ENCODE measurements at regions not wholly inside any gene's neighbourhood (a gene's known extent, or its start where the extent isn't known, plus 50 kb on each side); places are given as distances from the start of the nearest gene placed in this dataset.

GRCh38 chr11:81634483-81634882 is 1099.2 kb downstream of the FAM181B start:
- no peak overlapping the region for H4K8ac ChIP-seq (ENCODE audit: low read length)
- H2AFZ ChIP-seq (ENCODE audit: low read depth, low read length): no peak overlapping the region
- H2AK5ac ChIP-seq (ENCODE audit: low read length, severe bottlenecking): no peak overlapping the region
- no peaks in the 10 kb centered on the region for H3K27me3 ChIP-seq (ENCODE audit: control insufficient read depth in 1 of 2, insufficient read depth in 1 of 2, low read length in 2 of 2)
- H3K9me3 ChIP-seq (ENCODE audit: control insufficient read depth, low read length): peaks cover 4% of the 10 kb centered on the region
- H2BK120ac ChIP-seq (ENCODE audit: low read depth, low read length): no peak overlapping the region
- H3K9ac ChIP-seq (ENCODE audit: low read length): no peak overlapping the region
- H3K4me1 ChIP-seq (ENCODE audit: control insufficient read depth, insufficient read depth, low read depth, low read length): no peaks in the 10 kb centered on the region
- H3K14ac ChIP-seq (ENCODE audit: low read length in 2 of 2): no peak overlapping the region
- no peak for DNase-seq
- H3K4me3 ChIP-seq (ENCODE audit: insufficient read depth in 1 of 2, low read depth in 1 of 2, low read length in 2 of 2): no peak overlapping the region
- no peak overlapping the region for H2BK15ac ChIP-seq (ENCODE audit: low read depth, poor library complexity, severe bottlenecking)
- no peak overlapping the region for H3K18ac ChIP-seq (ENCODE audit: low read depth in 1 of 2, low read length in 2 of 2)
- no peak overlapping the region for H4K91ac ChIP-seq (ENCODE audit: low read length)
- H3K4me2 ChIP-seq (ENCODE audit: low read length, poor library complexity, severe bottlenecking): no peak overlapping the region
- H3K4ac ChIP-seq (ENCODE audit: low read depth in 1 of 2, low read length in 2 of 2): no peak overlapping the region
- H3K36me3 ChIP-seq (ENCODE audit: control insufficient read depth in 1 of 2, insufficient read depth in 2 of 2, low read depth in 1 of 2, low read length in 2 of 2): no peaks in the 10 kb centered on the region
- H2BK12ac ChIP-seq (ENCODE audit: low read length in 2 of 2): no peak overlapping the region
- no peaks in the 10 kb centered on the region for H3K79me1 ChIP-seq (replicated peaks; ENCODE audit: low read length, poor library complexity, severe bottlenecking)
- 87% methylated on average over 7 of the region's 7 CpGs for WGBS
- H3K27ac ChIP-seq (ENCODE audit: low read length, poor library complexity, severe bottlenecking): no peak overlapping the region
- H3K23ac ChIP-seq (ENCODE audit: low read length in 2 of 2): no peak overlapping the region
- H2BK5ac ChIP-seq (ENCODE audit: low read depth, low read length, poor library complexity, severe bottlenecking): no peak overlapping the region

GRCh38 chr11:81602508-81602907 is 1131.2 kb downstream of the FAM181B start:
- H2BK5ac ChIP-seq (ENCODE audit: low read depth, low read length, poor library complexity, severe bottlenecking): no peak overlapping the region
- H3K23ac ChIP-seq (ENCODE audit: low read length in 2 of 2): no peak overlapping the region
- no peaks in the 10 kb centered on the region for H3K27me3 ChIP-seq (ENCODE audit: control insufficient read depth in 1 of 2, insufficient read depth in 1 of 2, low read length in 2 of 2)
- no peak overlapping the region for H3K4me2 ChIP-seq (ENCODE audit: low read length, poor library complexity, severe bottlenecking)
- H2AFZ ChIP-seq (ENCODE audit: low read depth, low read length): no peak overlapping the region
- H3K4me3 ChIP-seq (ENCODE audit: insufficient read depth in 1 of 2, low read depth in 1 of 2, low read length in 2 of 2): no peak overlapping the region
- no peak for DNase-seq
- H3K18ac ChIP-seq (ENCODE audit: low read depth in 1 of 2, low read length in 2 of 2): no peak overlapping the region
- no peak overlapping the region for H2BK12ac ChIP-seq (ENCODE audit: low read length in 2 of 2)
- H2BK15ac ChIP-seq (ENCODE audit: low read depth, poor library complexity, severe bottlenecking): no peak overlapping the region
- no peak overlapping the region for H2BK120ac ChIP-seq (ENCODE audit: low read depth, low read length)
- H3K27ac ChIP-seq (ENCODE audit: low read length, poor library complexity, severe bottlenecking): no peak overlapping the region
- peaks cover 6% of the 10 kb centered on the region for H3K9me3 ChIP-seq (ENCODE audit: control insufficient read depth, low read length)
- no peak overlapping the region for H4K91ac ChIP-seq (ENCODE audit: low read length)
- no peak overlapping the region for H3K14ac ChIP-seq (ENCODE audit: low read length in 2 of 2)
- no peaks in the 10 kb centered on the region for H3K36me3 ChIP-seq (ENCODE audit: control insufficient read depth in 1 of 2, insufficient read depth in 2 of 2, low read depth in 1 of 2, low read length in 2 of 2)
- H3K9ac ChIP-seq (ENCODE audit: low read length): no peak overlapping the region
- no peaks in the 10 kb centered on the region for H3K4me1 ChIP-seq (ENCODE audit: control insufficient read depth, insufficient read depth, low read depth, low read length)
- no CpG with 5 or more reads among the region's 1 CpG for WGBS
- H3K4ac ChIP-seq (ENCODE audit: low read depth in 1 of 2, low read length in 2 of 2): no peak overlapping the region
- no peaks in the 10 kb centered on the region for H3K79me1 ChIP-seq (replicated peaks; ENCODE audit: low read length, poor library complexity, severe bottlenecking)
- no peak overlapping the region for H2AK5ac ChIP-seq (ENCODE audit: low read length, severe bottlenecking)
- H4K8ac ChIP-seq (ENCODE audit: low read length): no peak overlapping the region

- whole genome bisulfite sequencing: no CpG with 5 or more reads among the region's 2 CpGs
- Histone ChIP-seq H3K9me3 (ENCODE audit: control insufficient read depth, low read length) (no peaks in the 10 kb centered on the region), H3K79me1 (replicated peaks; ENCODE audit: low read length, poor library complexity, severe bottlenecking) (no peaks in the 10 kb centered on the region)
These were observed 1137.0 kb downstream of the FAM181B start for GRCh38 chr11:81596704-81597103.

GRCh38 chr11:81585390-81585933 is 1148.2 kb downstream of the FAM181B start:
- Histone ChIP-seq H3K14ac (ENCODE audit: low read length in 2 of 2) (no peak overlapping the region), H3K36me3 (ENCODE audit: control insufficient read depth in 1 of 2, insufficient read depth in 2 of 2, low read depth in 1 of 2, low read length in 2 of 2) (no peaks in the 10 kb centered on the region), H3K18ac (ENCODE audit: low read depth in 1 of 2, low read length in 2 of 2) (no peak overlapping the region), H4K8ac (ENCODE audit: low read length) (no peak overlapping the region), H3K27me3 (ENCODE audit: control insufficient read depth in 1 of 2, insufficient read depth in 1 of 2, low read length in 2 of 2) (no peaks in the 10 kb centered on the region), H2BK15ac (ENCODE audit: low read depth, poor library complexity, severe bottlenecking) (no peak overlapping the region), H3K9ac (ENCODE audit: low read length) (no peak overlapping the region), H2BK5ac (ENCODE audit: low read depth, low read length, poor library complexity, severe bottlenecking) (no peak overlapping the region), H3K4me2 (ENCODE audit: low read length, poor library complexity, severe bottlenecking) (no peak overlapping the region), H3K4ac (ENCODE audit: low read depth in 1 of 2, low read length in 2 of 2) (no peak overlapping the region), H2BK12ac (ENCODE audit: low read length in 2 of 2) (no peak overlapping the region), H3K4me1 (ENCODE audit: control insufficient read depth, insufficient read depth, low read depth, low read length) (no peaks in the 10 kb centered on the region), H3K4me3 (ENCODE audit: insufficient read depth in 1 of 2, low read depth in 1 of 2, low read length in 2 of 2) (no peak overlapping the region), H3K79me1 (replicated peaks; ENCODE audit: low read length, poor library complexity, severe bottlenecking) (no peaks in the 10 kb centered on the region), H2BK120ac (ENCODE audit: low read depth, low read length) (no peak overlapping the region), H2AFZ (ENCODE audit: low read depth, low read length) (no peak overlapping the region), H3K27ac (ENCODE audit: low read length, poor library complexity, severe bottlenecking) (no peak overlapping the region), H3K23ac (ENCODE audit: low read length in 2 of 2) (no peak overlapping the region), H2AK5ac (ENCODE audit: low read length, severe bottlenecking) (no peak overlapping the region), H4K91ac (ENCODE audit: low read length) (no peak overlapping the region), H3K9me3 (ENCODE audit: control insufficient read depth, low read length) (no peaks in the 10 kb centered on the region)
- no peak for DNase-seq
- no CpG with 5 or more reads among the region's 2 CpGs for WGBS

More at GRCh38 chr11:81596704-81597103, 1137.0 kb downstream of the FAM181B start:
- Histone ChIP-seq H3K9ac (ENCODE audit: low read length) (no peak overlapping the region), H3K27me3 (ENCODE audit: control insufficient read depth in 1 of 2, insufficient read depth in 1 of 2, low read length in 2 of 2) (no peaks in the 10 kb centered on the region), H3K4me3 (ENCODE audit: insufficient read depth in 1 of 2, low read depth in 1 of 2, low read length in 2 of 2) (no peak overlapping the region), H3K27ac (ENCODE audit: low read length, poor library complexity, severe bottlenecking) (no peak overlapping the region), H2BK12ac (ENCODE audit: low read length in 2 of 2) (no peak overlapping the region), H2BK120ac (ENCODE audit: low read depth, low read length) (no peak overlapping the region), H3K4me2 (ENCODE audit: low read length, poor library complexity, severe bottlenecking) (no peak overlapping the region), H3K4ac (ENCODE audit: low read depth in 1 of 2, low read length in 2 of 2) (no peak overlapping the region), H2BK5ac (ENCODE audit: low read depth, low read length, poor library complexity, severe bottlenecking) (no peak overlapping the region), H3K14ac (ENCODE audit: low read length in 2 of 2) (no peak overlapping the region), H3K4me1 (ENCODE audit: control insufficient read depth, insufficient read depth, low read depth, low read length) (no peaks in the 10 kb centered on the region), H4K91ac (ENCODE audit: low read length) (no peak overlapping the region), H2BK15ac (ENCODE audit: low read depth, poor library complexity, severe bottlenecking) (no peak overlapping the region), H3K23ac (ENCODE audit: low read length in 2 of 2) (no peak overlapping the region), H2AFZ (ENCODE audit: low read depth, low read length) (no peak overlapping the region), H2AK5ac (ENCODE audit: low read length, severe bottlenecking) (no peak overlapping the region), H3K36me3 (ENCODE audit: control insufficient read depth in 1 of 2, insufficient read depth in 2 of 2, low read depth in 1 of 2, low read length in 2 of 2) (no peaks in the 10 kb centered on the region), H4K8ac (ENCODE audit: low read length) (no peak overlapping the region), H3K18ac (ENCODE audit: low read depth in 1 of 2, low read length in 2 of 2) (no peak overlapping the region)
- DNase-seq: no peak
